ENCODE measurements at regions not wholly inside any gene's neighbourhood (a gene's known extent, or its start where the extent isn't known, plus 50 kb on each side); places are given as distances from the start of the nearest gene placed in this dataset.

GRCh38 chr1:87739141-87739540, 410.5 kb downstream of the LMO4 start:
- DNase-seq (ENCODE audit: low read depth), result no peak
- no peak overlapping the region for H3K4me3 ChIP-seq (ENCODE audit: low read depth, low read length)
- no peaks in the 10 kb centered on the region for H3K27me3 ChIP-seq (ENCODE audit: control insufficient read depth, insufficient read depth, low read length)
- TF ChIP-seq CTCF (IDR thresholded peaks at IDR 0.05; ENCODE audit: insufficient read depth, low read length, poor library complexity, severe bottlenecking), result no peak
- no peaks in the 10 kb centered on the region for H3K36me3 ChIP-seq (ENCODE audit: control insufficient read depth, insufficient read depth, low read length)

- no peaks in the 10 kb centered on the region for H3K27me3 ChIP-seq (ENCODE audit: control insufficient read depth, insufficient read depth, low read length)
- no peak for TF ChIP-seq CTCF (IDR thresholded peaks at IDR 0.05; ENCODE audit: insufficient read depth, low read length, poor library complexity, severe bottlenecking)
- no peak for DNase-seq (ENCODE audit: low read depth)
- H3K4me3 ChIP-seq (ENCODE audit: low read depth, low read length), result no peak overlapping the region
- no peaks in the 10 kb centered on the region for H3K36me3 ChIP-seq (ENCODE audit: control insufficient read depth, insufficient read depth, low read length)
Measured at GRCh38 chr1:87739704-87740103, 411.0 kb downstream of the LMO4 start.

- Histone ChIP-seq H3K36me3 (ENCODE audit: control insufficient read depth, insufficient read depth, low read length) (no peaks in the 10 kb centered on the region), H3K27me3 (ENCODE audit: control insufficient read depth, insufficient read depth, low read length) (no peaks in the 10 kb centered on the region), H3K4me3 (ENCODE audit: low read depth, low read length) (no peak overlapping the region)
- no peak for DNase-seq (ENCODE audit: low read depth)
- no peak for TF ChIP-seq CTCF (IDR thresholded peaks at IDR 0.05; ENCODE audit: insufficient read depth, low read length, poor library complexity, severe bottlenecking)
Measured at GRCh38 chr1:87743256-87743655, 414.6 kb downstream of the LMO4 start.

- no peak for DNase-seq (ENCODE audit: low read depth)
- Histone ChIP-seq H3K36me3 (ENCODE audit: control insufficient read depth, insufficient read depth, low read length) (no peaks in the 10 kb centered on the region), H3K4me3 (ENCODE audit: low read depth, low read length) (no peak overlapping the region), H3K27me3 (ENCODE audit: control insufficient read depth, insufficient read depth, low read length) (no peaks in the 10 kb centered on the region)
- no peak for TF ChIP-seq CTCF (IDR thresholded peaks at IDR 0.05; ENCODE audit: insufficient read depth, low read length, poor library complexity, severe bottlenecking)
Measured at GRCh38 chr1:87744056-87744455, 415.4 kb downstream of the LMO4 start.

GRCh38 chr1:87744763-87745162, 416.1 kb downstream of the LMO4 start:
- no peaks in the 10 kb centered on the region for H3K27me3 ChIP-seq (ENCODE audit: control insufficient read depth, insufficient read depth, low read length)
- DNase-seq (ENCODE audit: low read depth), result no peak
- TF ChIP-seq CTCF (IDR thresholded peaks at IDR 0.05; ENCODE audit: insufficient read depth, low read length, poor library complexity, severe bottlenecking), result no peak
- no peak overlapping the region for H3K4me3 ChIP-seq (ENCODE audit: low read depth, low read length)
- no peaks in the 10 kb centered on the region for H3K36me3 ChIP-seq (ENCODE audit: control insufficient read depth, insufficient read depth, low read length)

GRCh38 chr1:87753366-87753765, 424.7 kb downstream of the LMO4 start:
- Histone ChIP-seq H3K4me3 (ENCODE audit: low read depth, low read length) (no peak overlapping the region), H3K36me3 (ENCODE audit: control insufficient read depth, insufficient read depth, low read length) (no peaks in the 10 kb centered on the region), H3K27me3 (ENCODE audit: control insufficient read depth, insufficient read depth, low read length) (no peaks in the 10 kb centered on the region)
- DNase-seq (ENCODE audit: low read depth), result no peak
- TF ChIP-seq CTCF (IDR thresholded peaks at IDR 0.05; ENCODE audit: insufficient read depth, low read length, poor library complexity, severe bottlenecking), result no peak
